EH (cell line): ENCODE measurements at regions not wholly inside any gene's neighbourhood (a gene's known extent, or its start where the extent isn't known, plus 50 kb on each side); places are given as distances from the start of the nearest gene placed in this dataset.

Experiments
- DNase-seq: peaks from one replicate; pipeline ENCODE4 v3.0.0-alpha.2; 2015; ENCODE audit warnings: low read depth

DNA sequence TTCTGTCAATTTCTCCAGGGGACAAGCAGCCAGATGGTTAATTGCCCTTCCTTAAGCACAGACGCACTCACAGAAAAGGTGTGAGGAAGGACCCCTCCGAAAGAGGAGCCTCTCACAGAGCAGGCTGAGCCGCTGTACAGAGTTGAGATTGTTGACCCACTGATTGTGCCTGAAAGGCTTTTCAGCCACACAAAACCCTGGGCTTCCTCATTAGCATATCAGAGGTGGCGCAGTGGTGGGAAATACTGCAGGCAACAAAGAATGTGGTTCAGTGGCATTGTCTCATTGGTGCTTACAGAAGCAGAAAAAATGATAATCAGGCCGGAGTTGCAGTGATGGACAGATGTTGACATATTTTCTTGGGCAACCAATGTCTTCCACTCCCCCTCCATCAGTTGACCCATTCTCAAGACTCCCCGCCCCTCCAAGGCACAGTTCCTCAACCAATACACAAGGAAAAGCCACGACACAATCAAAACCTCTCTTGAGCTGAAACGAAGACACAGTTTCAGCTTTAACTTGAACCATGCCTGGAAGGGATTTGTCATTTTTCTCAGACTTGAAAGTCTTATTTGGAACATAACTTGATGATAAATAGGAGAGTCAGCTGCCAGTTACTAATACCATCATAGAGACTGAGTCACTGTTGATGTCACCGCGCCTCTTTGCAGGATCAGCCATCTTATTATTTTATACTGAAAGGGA is 53.1 kb downstream of the ATXN3L start:
- DNase-seq: no peak

DNA sequence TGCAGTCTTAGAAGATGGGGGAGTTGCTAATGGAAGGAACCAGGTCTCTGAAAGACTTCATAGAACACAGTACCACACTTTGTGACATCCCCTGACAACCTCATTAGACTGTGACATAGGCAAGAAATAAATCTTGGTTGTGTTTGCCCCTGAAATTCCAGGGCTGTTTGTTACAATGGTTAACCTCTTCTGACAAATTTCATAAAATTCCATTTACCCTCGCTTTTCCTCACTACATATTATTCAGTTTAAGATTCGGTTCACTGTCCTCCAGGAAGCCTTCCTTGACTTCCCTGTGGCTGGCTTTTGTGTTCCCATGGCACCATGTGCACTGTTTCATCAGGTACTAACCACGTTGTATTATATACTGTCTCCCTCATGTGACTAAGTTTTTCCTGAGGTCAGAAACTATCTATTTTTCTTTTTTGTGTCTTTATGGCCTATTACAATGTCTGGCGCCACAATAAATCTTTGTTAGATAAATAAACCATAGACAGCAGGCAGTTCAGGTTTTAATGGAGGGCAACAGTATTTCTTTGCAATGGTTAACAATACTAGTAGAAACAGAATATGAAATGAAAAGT is 54.2 kb downstream of the ATXN3L start:
- no peak for DNase-seq

DNA sequence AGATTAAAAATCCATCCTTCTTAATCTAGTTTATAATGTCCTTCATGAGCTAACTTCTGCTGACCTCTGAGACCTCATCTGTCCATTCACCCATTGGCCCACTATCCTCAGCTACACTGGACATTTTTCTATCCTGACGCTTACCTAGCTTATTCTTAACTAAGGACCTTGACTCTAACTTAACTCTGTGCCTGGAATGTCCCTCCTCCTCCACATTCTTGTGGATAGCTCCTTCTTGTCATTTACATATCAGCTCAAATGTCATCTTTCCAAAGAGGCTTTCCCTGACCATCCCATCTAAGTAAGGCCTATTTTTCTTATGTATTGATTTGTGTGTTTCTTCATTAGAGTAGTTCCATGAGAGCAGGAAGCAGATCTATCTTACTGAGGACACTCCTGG is 54.7 kb downstream of the ATXN3L start:
- no peak for DNase-seq

DNA sequence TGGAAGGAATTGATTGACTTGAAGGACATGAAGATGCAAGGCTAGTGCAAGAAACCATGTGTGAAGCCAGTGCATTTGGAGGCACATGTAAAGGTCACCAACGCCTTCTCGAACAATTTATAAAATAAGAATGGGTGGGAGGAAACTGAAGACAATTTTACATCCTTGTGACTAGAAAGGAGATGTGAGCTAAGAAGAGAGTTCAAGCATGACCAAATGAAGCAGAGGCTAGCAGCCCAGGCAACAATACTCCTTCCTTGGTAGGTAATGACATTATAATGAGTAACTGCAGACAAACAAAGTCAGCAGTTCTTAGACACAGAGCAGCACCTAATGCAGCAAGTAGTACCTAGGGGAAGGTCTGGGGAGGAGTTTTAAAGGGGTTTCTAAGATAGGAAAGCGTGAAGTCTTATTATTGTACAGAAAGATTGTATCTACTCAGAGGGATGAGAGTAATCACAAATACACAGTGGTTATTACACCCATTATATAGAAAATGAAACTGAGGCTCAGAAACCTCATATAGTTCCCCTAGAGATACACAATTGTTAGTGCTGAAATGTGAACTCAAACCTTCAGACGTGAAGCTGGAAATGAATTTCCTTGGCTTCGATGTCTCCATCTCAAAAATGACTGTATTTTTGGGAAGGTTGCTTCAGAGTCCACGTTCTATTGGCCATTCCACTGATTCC is 56.1 kb downstream of the ATXN3L start:
- DNase-seq: no peak

DNA sequence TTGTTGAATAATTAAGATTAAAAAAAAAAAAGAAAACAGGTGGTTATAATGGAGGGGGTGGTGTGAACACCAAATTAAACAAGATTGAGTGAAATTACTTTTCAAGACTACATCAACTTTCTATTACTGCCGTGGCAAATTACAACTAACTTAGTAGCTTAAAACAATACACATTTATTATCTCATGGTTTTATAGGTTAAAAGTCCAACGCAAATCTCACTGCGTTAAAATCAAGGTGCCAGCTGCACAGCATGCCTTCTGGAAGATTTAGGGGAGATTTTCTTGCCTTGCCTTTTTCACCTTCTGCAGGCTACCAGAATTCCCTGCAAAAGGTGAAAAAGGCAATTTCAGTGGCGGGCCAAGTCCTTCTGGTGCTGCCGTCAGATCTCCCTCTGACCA is 58.5 kb downstream of the ATXN3L start:
- no peak for DNase-seq

DNA sequence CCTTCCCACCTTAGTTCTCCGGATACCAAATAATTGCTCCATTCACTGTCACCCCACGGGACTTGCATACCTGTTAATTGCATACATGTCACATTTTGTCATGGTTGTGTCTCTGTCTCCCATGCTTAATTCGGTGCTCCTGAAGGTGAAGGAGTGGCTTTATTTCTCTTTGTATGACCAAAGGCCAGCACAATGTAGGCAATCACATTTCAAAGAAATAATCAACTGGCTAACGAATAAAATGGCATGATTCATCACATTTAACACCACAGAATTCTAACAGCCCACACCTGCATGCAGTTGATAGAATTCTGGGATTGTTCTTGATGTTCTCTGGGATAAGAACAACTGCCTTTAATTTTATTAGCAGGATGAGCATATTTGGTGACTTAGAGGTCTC is 59.3 kb downstream of the ATXN3L start:
- DNase-seq: no peak

DNA sequence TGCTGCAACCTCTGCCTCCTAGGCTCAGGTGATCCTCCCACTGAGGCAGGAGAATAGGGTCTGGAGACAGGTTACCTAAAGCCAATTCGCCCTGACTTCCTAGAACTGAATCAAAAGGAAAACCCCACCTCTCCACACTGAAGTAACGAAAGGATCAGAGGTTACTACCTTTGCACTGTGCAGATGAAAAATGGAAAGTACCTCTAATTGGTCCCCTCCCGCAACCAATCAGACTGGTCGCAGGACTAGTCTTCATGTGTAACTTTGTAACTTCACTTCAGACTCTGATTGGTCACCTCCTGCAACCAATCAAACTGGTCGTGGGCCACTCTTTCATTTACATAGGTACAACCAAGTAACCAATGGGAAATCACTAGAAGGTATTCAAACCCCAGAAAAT is 61.1 kb downstream of the ATXN3L start:
- no peak for DNase-seq

DNA sequence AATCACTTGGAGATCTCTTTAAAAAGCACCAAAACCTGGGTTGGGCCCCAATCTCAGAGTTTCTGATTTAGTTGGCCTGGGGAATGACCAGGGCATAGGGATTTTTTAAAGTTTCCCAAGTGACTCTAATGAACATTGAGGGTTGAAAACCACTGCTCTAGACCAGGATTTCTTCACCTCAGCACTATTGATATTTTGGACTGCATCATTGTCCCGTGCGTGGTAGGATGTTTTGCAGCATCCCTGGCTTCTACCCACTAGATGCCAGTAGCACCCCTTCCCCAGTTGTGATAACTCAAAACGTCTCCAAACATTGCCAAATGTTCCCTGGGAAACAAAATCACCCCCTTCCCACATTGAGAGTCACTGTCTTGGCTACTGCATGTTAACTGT is 61.8 kb downstream of the ATXN3L start:
- DNase-seq: no peak

DNA sequence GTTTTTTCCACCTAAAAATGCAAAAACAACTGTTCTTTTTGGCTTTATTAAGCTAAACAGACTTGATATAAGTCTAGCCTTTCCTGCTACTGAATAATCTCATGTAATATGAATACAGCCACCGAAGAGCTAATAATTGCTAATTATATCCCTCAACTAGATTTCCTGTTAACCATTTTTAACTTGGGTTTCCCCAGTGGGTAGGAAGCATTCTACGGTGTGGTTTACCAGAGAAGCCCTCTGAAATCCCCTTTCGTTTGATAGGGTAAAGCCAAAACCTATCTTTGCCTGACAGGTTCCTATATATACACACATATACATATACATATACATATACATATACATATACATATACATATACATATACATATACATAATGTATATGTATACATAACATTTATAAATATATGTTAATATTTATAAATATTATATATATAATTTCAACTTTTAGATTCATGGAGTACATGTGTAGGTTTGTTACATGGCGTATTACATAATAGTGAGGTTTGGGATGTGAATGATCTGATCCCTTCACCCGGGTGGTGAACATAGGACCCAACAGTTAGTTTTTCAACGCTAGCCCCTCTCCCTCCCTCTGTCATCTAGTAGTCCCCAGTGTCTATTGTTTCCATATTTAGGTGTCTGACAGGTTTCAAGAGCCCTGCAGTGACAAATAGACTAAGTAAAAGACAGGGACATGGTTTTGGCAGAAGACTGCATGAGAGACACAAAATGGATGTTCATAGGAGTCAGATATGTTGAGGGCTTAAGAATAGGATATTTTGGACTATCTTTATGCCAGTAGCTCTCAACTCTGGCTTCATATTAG is 62.4 kb downstream of the ATXN3L start:
- no peak for DNase-seq

DNA sequence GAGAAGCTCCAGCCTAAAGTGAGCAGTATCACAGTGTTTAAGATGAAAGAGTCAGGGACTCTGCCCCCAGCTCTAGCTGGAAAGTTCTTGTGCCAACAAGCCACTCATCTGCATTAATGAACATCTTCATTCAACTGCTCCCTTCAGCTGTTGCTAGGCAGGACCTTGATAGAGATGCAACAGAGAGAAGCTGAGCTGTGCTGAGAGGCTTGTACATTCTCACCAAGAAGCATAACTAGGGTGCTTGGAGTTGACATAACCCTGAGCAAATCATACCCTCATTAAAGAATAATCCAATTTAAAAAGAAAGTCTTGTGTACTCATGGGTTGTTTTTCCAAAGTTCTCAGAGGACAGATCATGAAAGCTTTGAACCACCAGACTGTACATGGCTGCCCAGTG is 63.2 kb downstream of the ATXN3L start:
- DNase-seq: no peak

DNA sequence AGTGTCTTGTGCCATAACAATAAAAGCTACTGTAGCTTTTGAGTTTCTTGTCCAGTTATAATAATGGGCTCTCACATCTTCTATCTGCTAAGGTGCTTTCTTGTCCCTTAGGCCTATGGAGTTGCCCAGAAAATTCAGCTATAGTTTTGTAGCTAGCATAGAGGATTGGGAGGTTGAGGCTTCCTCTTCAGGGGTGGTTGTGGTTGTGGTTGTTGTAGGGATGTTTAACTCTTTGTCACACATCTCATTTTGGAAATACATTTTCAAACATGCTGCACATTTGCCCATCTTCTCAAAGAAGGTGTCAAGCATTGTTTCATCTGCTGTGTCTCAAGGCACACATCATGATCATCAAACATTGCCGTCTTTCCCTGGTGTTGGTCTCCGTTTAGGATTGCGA is 65.0 kb downstream of the ATXN3L start:
- DNase-seq: no peak

DNA sequence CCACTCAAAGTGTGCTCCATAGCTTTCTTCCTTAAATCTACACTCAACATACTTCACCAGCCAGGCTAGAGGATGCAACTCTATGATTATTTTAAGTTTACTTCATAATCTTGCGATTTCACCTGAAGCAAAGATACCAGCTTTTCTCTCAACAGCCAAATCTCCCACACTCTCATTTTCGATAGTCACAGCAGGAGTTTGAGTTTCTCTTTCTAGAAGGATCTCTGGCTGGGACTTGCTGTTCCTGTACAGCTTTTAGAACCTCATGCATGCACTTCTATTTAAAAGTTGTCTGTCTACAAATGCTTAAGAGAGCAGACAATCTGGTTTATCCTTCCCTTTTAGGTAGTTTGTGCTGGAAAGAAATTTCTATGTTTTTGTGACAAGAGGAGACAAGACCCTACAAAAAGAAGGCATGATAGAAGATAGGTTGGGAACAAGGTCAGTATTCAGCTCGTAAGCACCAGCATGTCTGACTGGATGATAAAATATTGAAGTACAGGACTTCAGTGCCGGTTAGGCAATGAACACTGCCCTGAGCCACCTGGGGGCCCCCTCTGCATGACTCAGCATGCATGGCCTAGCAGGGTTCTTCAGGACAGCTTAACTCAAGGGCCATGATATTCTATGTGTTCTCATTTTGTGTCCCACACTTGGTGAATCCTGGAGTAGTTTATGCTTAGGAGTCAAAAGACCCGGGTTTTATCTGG is 65.6 kb downstream of the ATXN3L start:
- peak; percentile 27 for DNase-seq

DNA sequence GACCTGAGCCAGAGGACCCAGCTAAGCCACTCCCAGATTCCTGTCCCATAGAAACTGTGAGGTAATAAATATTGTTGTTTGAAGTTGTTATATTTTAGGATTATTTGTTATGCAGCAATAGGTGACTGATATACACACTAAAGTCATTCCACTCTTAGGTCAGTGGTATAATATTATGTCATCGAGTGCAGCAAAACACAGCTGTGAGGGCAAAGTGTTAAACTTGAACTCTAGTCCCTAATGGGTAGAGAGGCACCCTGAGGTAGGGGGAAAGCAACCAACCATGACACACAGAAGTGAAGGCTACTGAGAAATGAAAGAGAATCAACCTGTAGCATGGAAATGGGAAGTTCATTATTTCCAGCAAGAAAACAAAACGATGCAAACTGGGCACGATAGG is 66.6 kb downstream of the ATXN3L start:
- no peak for DNase-seq

DNA sequence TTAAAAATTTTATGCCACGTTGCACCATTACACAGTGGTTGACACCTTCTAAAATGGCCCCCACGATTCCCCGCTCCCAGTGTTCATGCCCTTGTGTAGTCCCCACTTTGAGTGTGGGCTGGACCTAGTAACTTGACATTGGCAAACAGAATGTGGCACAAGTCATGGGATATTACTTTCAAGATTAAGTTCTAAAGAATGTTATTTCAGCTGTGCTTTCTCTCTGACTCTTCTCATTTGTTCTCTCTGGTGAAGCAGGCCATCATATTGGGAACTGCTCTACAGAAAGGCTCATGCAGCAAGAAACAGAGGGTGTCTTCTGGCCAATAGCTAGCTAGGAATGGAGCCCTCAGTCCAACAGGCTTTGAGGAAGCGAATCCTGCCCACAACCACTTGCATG is 67.1 kb downstream of the ATXN3L start:
- DNase-seq: peak; percentile 43

DNA sequence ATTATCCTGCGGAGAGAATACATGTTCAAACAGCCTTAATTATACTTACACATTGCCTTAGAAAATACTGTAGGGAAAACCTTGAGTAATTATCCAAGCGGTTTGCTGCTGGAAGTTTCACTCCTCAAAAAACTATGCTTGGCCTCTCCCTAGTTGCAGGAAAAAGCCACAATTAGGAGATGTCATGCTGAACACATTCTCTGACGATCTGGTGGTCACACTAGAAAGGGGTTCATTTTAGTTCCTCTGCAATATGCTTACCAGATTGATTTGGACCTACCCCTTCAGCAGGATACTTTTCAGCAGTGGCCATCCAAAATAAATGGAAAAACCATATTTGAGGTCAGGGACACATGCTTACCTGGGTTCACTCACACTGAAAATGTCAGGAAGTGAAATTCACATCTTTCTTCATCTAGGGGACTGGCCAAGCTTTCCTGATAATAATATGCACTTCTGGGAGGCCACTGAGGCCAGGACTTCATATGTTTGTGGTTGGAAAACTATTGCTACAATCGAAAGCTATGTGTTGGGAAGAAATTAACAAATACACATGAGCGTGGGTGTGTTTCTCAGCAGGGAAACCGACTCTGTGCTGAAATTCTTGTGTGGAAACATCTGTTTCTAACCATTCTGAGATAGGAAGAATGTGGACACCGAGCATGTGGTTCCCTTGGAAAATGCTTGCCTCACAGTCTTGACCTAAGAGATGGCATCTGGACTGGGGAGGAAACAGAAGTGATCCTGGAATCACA is 68.8 kb downstream of the ATXN3L start:
- DNase-seq: peak; percentile 93

DNA sequence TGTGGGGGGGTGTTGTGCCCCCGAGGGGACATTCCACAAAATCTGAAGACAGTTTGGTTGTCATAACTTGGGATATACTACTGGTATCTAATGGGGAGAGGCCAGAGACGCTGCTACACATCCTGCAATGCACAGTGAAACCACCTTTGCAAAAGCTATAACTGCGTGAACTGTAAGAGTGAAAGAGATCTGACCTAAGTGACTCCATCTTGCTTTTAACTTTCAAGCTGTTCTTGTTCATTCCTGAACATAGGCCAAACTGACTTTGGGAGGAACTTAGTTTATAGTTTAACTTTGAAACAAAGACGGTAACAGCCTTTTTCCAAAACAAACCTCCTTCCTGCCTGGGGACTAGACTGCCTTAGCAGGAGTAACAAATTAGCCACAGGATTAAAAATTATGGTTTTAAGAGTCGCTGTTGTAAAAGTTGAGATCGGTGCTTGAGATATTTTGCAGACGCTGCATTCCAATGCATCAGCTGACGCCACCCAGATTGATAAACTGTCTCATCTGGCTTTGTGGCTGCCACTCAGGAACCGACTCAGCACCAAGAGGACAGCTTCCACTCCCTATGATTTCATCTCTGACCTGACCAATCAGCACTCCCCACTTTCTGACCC is 70.9 kb downstream of the ATXN3L start:
- DNase-seq: peak; percentile 70

DNA sequence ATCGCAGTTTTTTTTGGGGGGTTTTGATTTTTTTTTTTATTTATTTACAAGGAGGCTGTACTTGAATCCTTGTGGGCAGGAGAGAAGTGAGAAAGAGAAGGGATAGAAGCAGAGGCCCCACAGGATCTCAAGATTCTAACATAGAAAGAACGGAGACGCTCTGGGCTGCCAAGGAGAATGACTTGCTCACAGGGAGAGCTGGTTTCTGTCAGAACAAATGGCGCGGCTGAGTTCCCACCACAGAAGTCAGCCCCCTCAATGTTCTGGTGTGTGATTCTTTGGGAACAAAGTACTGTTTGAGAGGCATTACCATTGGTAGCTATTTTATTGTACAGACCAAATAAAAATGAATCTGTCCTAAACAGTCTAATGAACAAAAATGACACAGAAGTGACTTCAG is 80.6 kb downstream of the ATXN3L start:
- no peak for DNase-seq

DNA sequence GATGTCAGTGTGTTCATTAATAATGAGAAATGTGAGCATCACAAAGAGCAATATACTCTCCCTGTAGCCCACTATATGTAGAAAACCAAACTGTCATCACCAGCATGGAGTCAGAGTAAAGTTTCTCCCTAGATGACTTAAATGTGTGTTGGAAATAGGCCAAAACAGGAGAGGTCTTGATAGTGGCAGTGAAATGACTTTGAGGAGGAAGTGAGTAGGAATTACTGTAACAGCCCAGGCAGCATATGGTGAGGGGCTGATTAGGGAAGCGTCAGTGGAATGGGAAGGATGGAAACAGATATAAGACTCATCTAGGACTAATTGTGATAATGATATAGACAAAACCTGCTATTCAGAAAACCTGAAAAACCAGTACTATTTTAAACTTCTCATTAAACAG is 83.9 kb downstream of the ATXN3L start:
- no peak for DNase-seq

DNA sequence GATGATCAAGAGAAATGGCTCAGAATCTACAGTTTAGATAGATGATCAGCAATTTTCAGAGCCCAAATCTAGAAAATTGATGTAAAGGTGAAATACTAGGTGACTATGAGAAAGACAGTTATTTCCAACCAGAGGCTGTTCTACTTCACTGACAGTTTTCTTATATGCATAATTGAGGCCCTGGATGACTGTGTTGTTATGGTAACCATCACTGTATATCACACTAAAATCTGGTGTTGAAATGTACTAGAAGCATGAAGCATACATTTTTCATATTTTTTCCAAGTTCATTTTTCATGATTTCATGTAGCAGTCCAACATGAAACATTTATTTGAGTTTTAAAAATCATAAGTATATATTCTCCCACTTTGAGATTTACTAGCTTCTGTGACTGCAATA is 87.4 kb downstream of the ATXN3L start:
- no peak for DNase-seq

DNA sequence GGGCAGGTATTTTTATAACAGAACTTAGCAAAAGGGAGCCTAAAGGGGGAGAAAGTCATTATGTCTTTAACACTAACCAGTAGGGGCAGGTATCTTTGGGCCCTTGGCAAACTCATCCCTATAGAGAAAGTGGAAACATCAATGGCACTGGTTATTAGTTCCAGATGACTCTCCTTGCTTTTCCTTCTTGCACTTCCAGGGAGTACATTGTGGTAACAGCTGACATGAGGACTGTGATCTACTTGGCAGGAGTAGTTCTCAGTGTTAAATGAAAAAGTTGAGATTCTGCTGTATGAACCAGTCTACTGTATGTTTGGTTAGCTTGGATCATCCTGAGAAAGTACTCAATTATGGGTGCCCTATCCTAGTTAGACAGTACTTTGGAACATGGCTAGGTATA is 93.6 kb downstream of the ATXN3L start:
- DNase-seq: no peak
